LNCaP clone FGC (cell line): ENCODE measurements at regions not wholly inside any gene's neighbourhood (a gene's known extent, or its start where the extent isn't known, plus 50 kb on each side); places are given as distances from the start of the nearest gene placed in this dataset.
"Not testable (repeated sequence)": the region's sequence is repeated elsewhere in the genome, so short reads cannot be mapped to it uniquely, and the experiment has no call there.

Experiments
- DNase-seq: peaks from one replicate; pipeline ENCODE4 v3.0.0-alpha.2; 2011; ENCODE audit warnings: low read depth
- H3K4me3 ChIP-seq: 2 replicates; pipeline ENCODE4 v1.5.1; 2011; ENCODE audit warnings: mild to moderate bottlenecking, low read depth, low read length, control low read depth
- TF ChIP-seq, protein P1 (sequence below): IDR thresholded peaks from 2 replicates; pipeline ENCODE4 v1.5.1; 2012; ENCODE audit warnings: mild to moderate bottlenecking; ENCODE audit not compliant: control insufficient read depth, insufficient read depth; ENCODE audit errors: extremely low read depth

DNA sequence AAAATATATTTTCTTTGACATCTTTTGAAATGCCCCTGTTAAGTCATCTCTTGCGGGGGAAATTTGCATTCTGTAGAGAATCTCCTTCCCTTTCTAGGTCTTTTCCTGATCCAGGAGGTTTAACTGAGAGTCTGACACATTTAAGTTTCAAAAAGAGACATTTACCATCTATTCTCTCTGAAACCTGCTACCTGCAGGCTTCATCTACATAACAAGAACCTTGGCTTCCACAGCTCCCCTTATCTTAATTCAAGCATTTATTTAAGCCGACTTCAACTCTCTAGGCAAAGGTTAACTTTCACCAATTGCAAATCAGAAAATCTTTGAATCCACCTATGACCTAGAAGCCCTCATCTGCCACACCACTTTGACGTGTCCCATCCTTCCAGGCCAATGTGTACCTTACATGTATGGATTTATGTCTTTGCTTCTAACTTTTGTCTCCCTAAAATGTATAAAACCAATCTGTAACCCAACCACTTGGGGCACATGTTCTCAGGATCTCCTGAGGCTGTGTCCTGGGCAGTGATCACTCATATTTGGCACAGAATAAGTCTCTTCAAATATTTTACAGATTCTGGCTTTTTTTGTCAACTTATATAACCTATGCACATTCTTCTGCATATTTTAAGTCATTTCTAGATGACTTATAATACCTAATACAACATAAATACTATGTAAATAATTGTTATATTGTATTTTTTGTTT, 666.7 kb downstream of the UTRN start:
- H3K4me3 ChIP-seq = no peak overlapping the region
- TF ChIP-seq, protein P1, sequence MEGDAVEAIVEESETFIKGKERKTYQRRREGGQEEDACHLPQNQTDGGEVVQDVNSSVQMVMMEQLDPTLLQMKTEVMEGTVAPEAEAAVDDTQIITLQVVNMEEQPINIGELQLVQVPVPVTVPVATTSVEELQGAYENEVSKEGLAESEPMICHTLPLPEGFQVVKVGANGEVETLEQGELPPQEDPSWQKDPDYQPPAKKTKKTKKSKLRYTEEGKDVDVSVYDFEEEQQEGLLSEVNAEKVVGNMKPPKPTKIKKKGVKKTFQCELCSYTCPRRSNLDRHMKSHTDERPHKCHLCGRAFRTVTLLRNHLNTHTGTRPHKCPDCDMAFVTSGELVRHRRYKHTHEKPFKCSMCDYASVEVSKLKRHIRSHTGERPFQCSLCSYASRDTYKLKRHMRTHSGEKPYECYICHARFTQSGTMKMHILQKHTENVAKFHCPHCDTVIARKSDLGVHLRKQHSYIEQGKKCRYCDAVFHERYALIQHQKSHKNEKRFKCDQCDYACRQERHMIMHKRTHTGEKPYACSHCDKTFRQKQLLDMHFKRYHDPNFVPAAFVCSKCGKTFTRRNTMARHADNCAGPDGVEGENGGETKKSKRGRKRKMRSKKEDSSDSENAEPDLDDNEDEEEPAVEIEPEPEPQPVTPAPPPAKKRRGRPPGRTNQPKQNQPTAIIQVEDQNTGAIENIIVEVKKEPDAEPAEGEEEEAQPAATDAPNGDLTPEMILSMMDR = no peak
- no peak for DNase-seq

DNA sequence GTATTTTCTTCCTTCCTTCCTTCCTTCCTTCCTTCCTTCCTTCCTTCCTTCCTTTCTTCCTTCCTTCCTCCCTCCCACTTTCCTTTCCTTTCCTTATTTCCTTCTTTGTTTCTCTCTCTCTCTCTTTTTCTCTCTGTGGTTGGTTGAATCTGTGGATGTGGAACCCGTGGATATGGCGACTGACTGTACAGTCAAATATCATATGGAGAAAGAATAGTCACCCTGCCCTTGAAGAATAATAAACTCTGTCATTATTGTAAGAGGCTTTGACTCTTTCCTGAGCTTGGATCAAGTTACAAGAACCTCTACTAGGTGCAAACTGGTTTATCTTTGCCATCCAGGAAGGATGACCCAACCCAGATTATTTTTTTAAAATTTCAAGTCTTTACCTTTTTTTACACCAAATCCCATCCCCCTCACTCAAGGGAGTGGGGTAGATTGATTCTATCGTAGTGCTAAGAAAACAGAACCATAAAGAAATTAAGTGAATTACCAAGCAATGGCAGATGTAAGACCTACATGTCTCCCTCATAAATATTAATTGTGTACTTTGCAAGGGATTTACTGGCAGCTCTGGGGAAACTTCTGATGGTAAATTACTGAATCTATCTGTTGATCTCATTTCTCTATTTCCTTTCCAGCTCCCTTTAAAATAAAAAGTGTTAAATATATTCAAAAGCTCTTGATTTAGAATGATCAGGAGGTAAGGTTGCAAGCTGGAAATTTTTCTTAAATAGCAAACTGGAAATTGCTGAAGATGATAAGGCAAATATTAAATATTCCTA, 667.5 kb downstream of the UTRN start:
- no peak overlapping the region for H3K4me3 ChIP-seq
- DNase-seq = peak; percentile 23
- TF ChIP-seq, protein P1 = no peak

DNA sequence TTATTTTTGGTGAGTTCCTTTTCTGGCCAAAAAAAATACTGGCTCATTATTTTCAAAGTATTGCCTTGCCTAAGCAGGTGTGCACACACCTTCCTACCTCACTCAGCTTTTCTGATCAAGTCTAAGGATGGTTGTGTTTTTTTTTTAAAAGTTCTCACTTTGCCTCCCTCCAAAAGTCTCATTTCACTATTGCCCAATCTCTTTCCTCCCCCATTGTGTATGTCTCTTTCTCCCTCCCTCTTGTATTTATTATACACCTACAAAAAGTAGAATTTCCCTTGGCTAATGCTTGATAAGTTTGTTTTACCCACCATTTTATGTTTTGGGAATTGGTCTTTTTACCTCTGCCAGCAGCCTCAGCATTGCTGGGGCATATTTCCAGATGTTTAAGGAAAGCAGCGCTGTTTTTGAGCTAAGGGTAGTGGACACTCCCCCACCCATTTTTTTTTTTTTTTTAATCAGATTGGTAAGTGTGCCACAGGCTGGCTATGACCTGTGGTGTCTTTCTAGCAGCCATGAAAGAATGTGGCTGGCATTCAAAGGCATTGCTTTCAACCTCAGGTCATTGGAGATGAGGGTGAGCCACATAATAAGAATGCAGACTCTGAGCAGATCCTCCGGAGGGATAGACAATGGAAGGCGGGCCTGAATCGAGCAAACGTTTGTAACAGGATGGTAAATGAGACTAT, 668.6 kb downstream of the UTRN start:
- DNase-seq = no peak
- no peak overlapping the region for H3K4me3 ChIP-seq
- TF ChIP-seq, protein P1 = no peak

DNA sequence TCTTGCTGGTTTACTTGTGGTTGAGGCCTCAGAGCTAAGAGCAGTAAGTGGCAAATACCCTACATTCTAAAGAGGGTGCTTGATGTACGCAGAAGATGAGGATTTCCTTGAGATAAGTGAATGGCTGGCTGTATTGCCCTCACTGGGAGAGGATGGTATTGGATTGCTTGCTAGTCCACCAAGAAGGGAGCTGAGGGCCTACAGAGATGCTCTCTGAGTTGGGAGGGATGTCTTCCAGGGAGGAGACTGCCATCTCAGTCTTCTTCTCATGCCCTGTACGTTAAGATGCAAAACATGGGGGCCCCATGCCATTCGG, 669.1 kb downstream of the UTRN start:
- TF ChIP-seq, protein P1 = no peak
- no peak overlapping the region for H3K4me3 ChIP-seq
- no peak for DNase-seq

DNA sequence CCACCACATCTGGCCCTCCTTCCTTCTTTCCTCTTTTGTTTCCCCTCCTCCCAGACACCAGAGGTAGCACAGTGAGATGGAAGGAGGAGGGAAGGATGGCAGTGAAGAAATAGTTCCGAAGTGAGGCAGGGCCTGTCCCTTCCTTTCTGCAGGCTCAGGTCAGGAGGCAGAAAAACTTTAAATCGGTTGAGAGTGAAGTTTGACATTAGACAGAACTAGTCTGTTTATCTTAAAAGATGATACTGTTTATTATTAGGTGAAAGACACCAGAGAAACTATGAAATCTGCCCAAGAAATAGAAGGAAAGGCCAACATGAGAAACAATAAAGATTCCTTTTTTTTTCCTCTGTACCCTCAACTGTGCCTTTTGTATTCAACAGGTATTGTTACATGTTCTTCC, 670.3 kb downstream of the UTRN start:
- TF ChIP-seq, protein P1 = no peak
- no peak overlapping the region for H3K4me3 ChIP-seq
- no peak for DNase-seq

DNA sequence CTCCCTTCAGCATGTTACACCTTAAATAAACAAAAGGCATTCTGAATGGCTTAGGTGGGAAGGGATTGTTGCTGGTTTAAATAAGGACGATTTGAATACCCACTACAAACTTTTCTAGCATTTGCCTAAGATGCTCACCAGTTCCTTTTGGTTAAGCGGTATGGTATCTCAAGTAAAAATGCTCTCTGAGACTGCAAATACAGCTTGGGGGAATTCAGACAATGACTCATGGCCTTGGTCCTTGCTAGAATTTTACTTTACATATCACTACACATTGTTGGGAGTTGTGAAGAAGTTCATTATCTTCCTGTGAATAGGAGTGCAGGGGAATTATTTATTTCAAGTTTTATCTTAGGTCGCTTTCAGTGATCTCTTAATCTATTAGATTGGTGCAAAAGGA, 670.7 kb downstream of the UTRN start:
- TF ChIP-seq, protein P1 = no peak
- DNase-seq = no peak
- H3K4me3 ChIP-seq = no peak overlapping the region

DNA sequence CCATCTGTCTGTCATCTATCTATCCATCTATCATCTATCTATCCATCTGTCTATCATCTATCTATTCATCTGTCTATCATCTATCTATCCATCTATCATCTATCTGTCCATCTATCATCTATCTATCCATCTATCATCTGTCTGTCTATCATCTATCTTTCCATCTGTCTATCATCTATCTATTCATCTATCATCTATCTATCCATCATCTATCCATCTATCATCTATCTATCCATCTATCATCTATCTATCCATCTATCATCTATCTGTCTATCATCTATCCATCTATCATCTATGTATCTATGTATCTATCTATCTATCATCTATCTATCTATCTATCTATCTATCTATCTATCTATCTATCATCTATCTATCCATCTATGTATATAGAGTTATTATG, 671.6 kb downstream of the UTRN start:
- H3K4me3 ChIP-seq, DNase-seq: not testable (repeated sequence)
